ENCODE measurements at regions not wholly inside any gene's neighbourhood (a gene's known extent, or its start where the extent isn't known, plus 50 kb on each side); places are given as distances from the start of the nearest gene placed in this dataset.

- TF ChIP-seq POLR2A (IDR thresholded peaks at IDR 0.05; ENCODE audit: borderline replicate concordance, extremely low read depth, insufficient read depth, insufficient read length) (no peak), REST (IDR thresholded peaks at IDR 0.05; ENCODE audit: low read depth) (no peak), CTCF (IDR thresholded peaks at IDR 0.05 in 2 of 3, conservative IDR thresholded peaks at IDR 0.05 in 1 of 3; ENCODE audit: borderline replicate concordance in 1 of 3, insufficient read depth in 1 of 3, low read depth in 2 of 3, low read length in 2 of 3) (no peak), YY1 (IDR thresholded peaks at IDR 0.05; ENCODE audit: extremely low read depth, insufficient replicate concordance, low read depth, low read length) (no peak), EZH2phosphoT487 (IDR thresholded peaks at IDR 0.05; ENCODE audit: borderline replicate concordance) (no peak), POLR2AphosphoS5 (IDR thresholded peaks at IDR 0.05; ENCODE audit: low read depth, low read length) (no peak)
Measured at GRCh38 chr3:66923969-66924368, 74.1 kb upstream of the KBTBD8 start.

Data from HCT116 (cell line).